HEK293 (cell line): ENCODE measurements at regions not wholly inside any gene's neighbourhood (a gene's known extent, or its start where the extent isn't known, plus 50 kb on each side); places are given as distances from the start of the nearest gene placed in this dataset.

ENCODE experiments used
- CTCF ChIA-PET: fragments of 350-600 bp; formaldehyde crosslinking; extraction: SDS; loops from one replicate; lab custom pipeline; 2021; ENCODE audit warnings: antibody characterized with exemption; lab: Yijun Ruan, JAX
- POLR2A ChIA-PET: fragments of 300-600 bp; formaldehyde crosslinking; extraction: SDS; loops from one replicate; lab custom pipeline; 2020; ENCODE audit warnings: antibody characterized with exemption, inconsistent platforms; lab: Yijun Ruan, JAX
- H3K27ac ChIP-seq: fragments of 200-500 bp; sonication (Bioruptor generic); 2 replicates; pipeline ENCODE4 v1.5.1; 2014; ENCODE audit warnings: low read depth, low read length, control low read depth, inconsistent platforms; ENCODE audit errors: extremely low read depth
- H3K36me3 ChIP-seq, 2 experiments: fragments of 200-500 bp in 1 of 2; sonication (Bioruptor generic) in 1 of 2; 1 replicate in 1 of 2; 2 replicates in 1 of 2; pipeline ENCODE4 v1.5.1; 2014 to 2017; ENCODE audit warnings: inconsistent platforms in 2 of 2, low read length in 2 of 2; ENCODE audit not compliant: control insufficient read depth in 2 of 2, insufficient read depth in 1 of 2
- H3K4me1 ChIP-seq: fragments of 200-500 bp; sonication (Bioruptor generic); 2 replicates; pipeline ENCODE4 v1.5.1; 2014; ENCODE audit warnings: mild to moderate bottlenecking, low read length, inconsistent platforms; ENCODE audit not compliant: control insufficient read depth, insufficient read depth
- H3K4me3 ChIP-seq: 2 replicates; pipeline ENCODE4 v1.5.1; 2011; ENCODE audit warnings: low read depth, mild to moderate bottlenecking, control low read depth, low read length, moderate library complexity
- H3K9me3 ChIP-seq: fragments of 200-500 bp; sonication (Bioruptor generic); 2 replicates; pipeline ENCODE4 v1.5.1; 2014; ENCODE audit warnings: low read depth, low read length, inconsistent platforms; ENCODE audit not compliant: control insufficient read depth, insufficient read depth
- AEBP2 ChIP-seq: fragments of 450-650 bp; formaldehyde crosslinking; IDR thresholded peaks from 2 replicates; pipeline ENCODE4 v1.5.1; 2016; ENCODE audit warnings: missing biosample characterization, missing genetic modification characterization, borderline replicate concordance
- GLI4 ChIP-seq: fragments of 450-650 bp; formaldehyde crosslinking; IDR thresholded peaks from 2 replicates; pipeline ENCODE4 v1.5.1; 2016; ENCODE audit warnings: missing biosample characterization, missing genetic modification characterization
- HIC1 ChIP-seq: fragments of 450-650 bp; formaldehyde crosslinking; IDR thresholded peaks from 2 replicates; pipeline ENCODE4 v1.5.1; 2016; ENCODE audit warnings: missing biosample characterization, missing genetic modification characterization
- HOXA7 ChIP-seq: sonication (generic); formaldehyde crosslinking; IDR thresholded peaks from 2 replicates; pipeline ENCODE4 v1.8.1; 2022; ENCODE audit warnings: missing genetic modification reagents, borderline replicate concordance
- KLF7 ChIP-seq: fragments of 450-650 bp; formaldehyde crosslinking; IDR thresholded peaks from 2 replicates; pipeline ENCODE4 v1.5.1; 2016; ENCODE audit warnings: missing biosample characterization, missing genetic modification characterization, borderline replicate concordance
- MEIS1 ChIP-seq: sonication (generic); formaldehyde crosslinking; IDR thresholded peaks from 2 replicates; pipeline ENCODE4 v1.8.1; 2022; ENCODE audit warnings: missing genetic modification reagents, mild to moderate bottlenecking, borderline replicate concordance
- MYNN ChIP-seq: fragments of 450-650 bp; formaldehyde crosslinking; IDR thresholded peaks from 2 replicates; pipeline ENCODE4 v1.5.1; 2016; ENCODE audit warnings: missing biosample characterization, missing genetic modification characterization, borderline replicate concordance
- PBX3 ChIP-seq: sonication (generic); formaldehyde crosslinking; IDR thresholded peaks from 2 replicates; pipeline ENCODE4 v1.8.1; 2022; ENCODE audit warnings: mild to moderate bottlenecking, moderate library complexity, missing genetic modification reagents
- RBAK ChIP-seq: fragments of 450-650 bp; formaldehyde crosslinking; IDR thresholded peaks from 2 replicates; pipeline ENCODE4 v1.5.1; 2016; ENCODE audit warnings: missing biosample characterization, missing genetic modification characterization
- ZFP69B ChIP-seq: fragments of 450-650 bp; formaldehyde crosslinking; IDR thresholded peaks from 2 replicates; pipeline ENCODE4 v1.5.1; 2016; ENCODE audit warnings: missing biosample characterization, missing genetic modification characterization
- ZNF2 ChIP-seq: fragments of 450-650 bp; formaldehyde crosslinking; IDR thresholded peaks from 2 replicates; pipeline ENCODE4 v1.5.1; 2016; ENCODE audit warnings: missing biosample characterization, missing genetic modification characterization
- ZNF239 ChIP-seq: fragments of 450-650 bp; formaldehyde crosslinking; IDR thresholded peaks from 2 replicates; pipeline ENCODE4 v1.5.1; 2016; ENCODE audit warnings: missing biosample characterization, missing genetic modification characterization
- ZNF24 ChIP-seq: fragments of 450-650 bp; formaldehyde crosslinking; IDR thresholded peaks from 2 replicates; pipeline ENCODE4 v1.5.1; 2016; ENCODE audit warnings: missing biosample characterization, missing genetic modification characterization
- ZNF248 ChIP-seq: fragments of 450-650 bp; formaldehyde crosslinking; IDR thresholded peaks from 2 replicates; pipeline ENCODE4 v1.5.1; 2017; ENCODE audit warnings: missing biosample characterization, missing genetic modification characterization
- ZNF366 ChIP-seq: fragments of 450-650 bp; formaldehyde crosslinking; conservative IDR thresholded peaks from 2 replicates; pipeline ENCODE4 v1.5.1; 2016; ENCODE audit warnings: missing biosample characterization, missing genetic modification characterization
- ZNF426 ChIP-seq: fragments of 450-650 bp; formaldehyde crosslinking; IDR thresholded peaks from 2 replicates; pipeline ENCODE4 v1.5.1; 2017; ENCODE audit warnings: missing biosample characterization, missing genetic modification characterization, mild to moderate bottlenecking, inconsistent platforms, moderate library complexity
- ZNF623 ChIP-seq: fragments of 450-650 bp; formaldehyde crosslinking; IDR thresholded peaks from 2 replicates; pipeline ENCODE4 v1.5.1; 2016; ENCODE audit warnings: missing biosample characterization, missing genetic modification characterization
- ZNF645 ChIP-seq: fragments of 450-650 bp; formaldehyde crosslinking; IDR thresholded peaks from 2 replicates; pipeline ENCODE4; 2016; ENCODE audit warnings: missing biosample characterization, missing genetic modification characterization
- ZNF692 ChIP-seq: fragments of 450-650 bp; formaldehyde crosslinking; IDR thresholded peaks from 2 replicates; pipeline ENCODE4 v1.5.1; 2016; ENCODE audit warnings: missing biosample characterization, missing genetic modification characterization

- H3K4me1 ChIP-seq = peaks cover 1% of the 10 kb centered on the region; the same call in 1 of the 2 replicates
- TF ChIP-seq ZNF24 (tag by site-specific recombination) (no peak), ZNF248 (tag by site-specific recombination) (no peak), HIC1 (tag by site-specific recombination) (no peak), GLI4 (tag by site-specific recombination) (no peak), ZNF645 (tag by site-specific recombination) (no peak), MYNN (tag by site-specific recombination) (no peak), KLF7 (tag by site-specific recombination) (no peak), ZNF239 (tag by site-specific recombination) (no peak)
- TF ChIP-seq, all 188 proteins: peak for 0
- Histone ChIP-seq H3K4me3 (no peak overlapping the region), H3K9me3 (no peaks in the 10 kb centered on the region), H3K36me3 (no peaks in the 10 kb centered on the region), H3K27ac (no peak overlapping the region)
- ChIA-PET CTCF (interaction anchor here (0.8 to 1.2 kb wide), 4 partner anchors 93 to 991 kb away, joined by 3 to 8 read pairs (median 3); no protein-coding TSS in a partner anchor), POLR2A (no interaction called here)
Observed at GRCh38 chr15:94021621-94022320, 209.6 kb upstream of the MCTP2 start.

- no peaks in the 10 kb centered on the region for H3K9me3 ChIP-seq
- no peak for TF ChIP-seq ZNF426 (tag by site-specific recombination)
- no peak for TF ChIP-seq HOXA7 (CRISPR knock-in tag)
- no peak for TF ChIP-seq ZNF645 (tag by site-specific recombination)
- no peak for TF ChIP-seq RBAK (tag by site-specific recombination)
- TF ChIP-seq ZNF2 (tag by site-specific recombination) = no peak
- TF ChIP-seq MEIS1 = no peak
- TF ChIP-seq ZNF366 = no peak
- no peak for TF ChIP-seq AEBP2 (tag by site-specific recombination)
- TF ChIP-seq ZNF692 (tag by site-specific recombination) = no peak
- TF ChIP-seq ZNF623 = no peak
- TF ChIP-seq PBX3 (CRISPR knock-in tag) = no peak
- no peak for TF ChIP-seq ZFP69B (tag by site-specific recombination)
- TF ChIP-seq, all 188 proteins: peak for 0
- no peaks in the 10 kb centered on the region for H3K4me1 ChIP-seq
- H3K4me3 ChIP-seq = no peak overlapping the region
- no peak overlapping the region for H3K27ac ChIP-seq
- ChIA-PET CTCF (no interaction called here), POLR2A (no interaction called here)
- H3K36me3 ChIP-seq = no peaks in the 10 kb centered on the region
Observed at GRCh38 chr15:94019062-94019461, 212.3 kb upstream of the MCTP2 start.
